T1000 (cell line): ENCODE measurements at regions not wholly inside any gene's neighbourhood (a gene's known extent, or its start where the extent isn't known, plus 50 kb on each side); places are given as distances from the start of the nearest gene placed in this dataset.
"Not testable (repeated sequence)": the region's sequence is repeated elsewhere in the genome, so short reads cannot be mapped to it uniquely, and the experiment has no call there.

ENCODE experiments used
- DNase-seq: peaks from one replicate; lab custom pipeline; 2025; ENCODE audit warnings: mixed read lengths; lab: John Stamatoyannopoulos, UW

DNA sequence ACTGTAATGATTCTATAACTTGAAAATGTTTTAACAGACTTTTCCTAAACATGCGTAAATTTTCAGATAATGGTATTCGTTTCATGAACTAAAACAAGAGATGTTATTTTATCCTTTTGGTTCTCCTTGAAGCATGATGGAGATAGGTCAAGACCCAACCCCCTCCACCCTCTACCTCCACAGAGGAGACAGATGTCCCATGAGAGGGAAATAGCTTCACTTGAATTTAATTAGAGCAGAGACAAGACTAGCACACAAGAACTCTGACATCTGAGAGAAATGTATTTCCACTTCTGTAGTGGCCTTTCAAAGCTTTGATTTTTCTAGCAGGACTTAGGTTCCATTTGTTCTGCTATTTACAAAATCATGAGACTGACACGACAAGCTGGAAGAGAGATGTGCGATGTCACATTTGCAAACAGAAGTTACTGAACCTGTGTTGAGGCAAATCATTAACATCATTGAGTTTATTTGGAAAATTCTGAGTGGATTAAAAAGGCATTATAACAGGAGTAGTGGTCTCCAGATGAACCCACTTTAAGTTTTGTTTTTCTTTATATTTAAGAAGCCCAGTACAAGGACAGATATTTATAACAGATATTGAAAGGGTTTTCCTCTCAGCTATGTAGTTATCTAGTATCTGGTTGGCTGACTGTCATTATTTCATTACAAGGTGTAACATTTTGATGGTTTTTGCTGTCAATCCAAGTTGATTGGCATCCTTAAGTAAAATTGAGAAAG, 276.2 kb downstream of the ASXL3 start:
- DNase-seq, result no peak

DNA sequence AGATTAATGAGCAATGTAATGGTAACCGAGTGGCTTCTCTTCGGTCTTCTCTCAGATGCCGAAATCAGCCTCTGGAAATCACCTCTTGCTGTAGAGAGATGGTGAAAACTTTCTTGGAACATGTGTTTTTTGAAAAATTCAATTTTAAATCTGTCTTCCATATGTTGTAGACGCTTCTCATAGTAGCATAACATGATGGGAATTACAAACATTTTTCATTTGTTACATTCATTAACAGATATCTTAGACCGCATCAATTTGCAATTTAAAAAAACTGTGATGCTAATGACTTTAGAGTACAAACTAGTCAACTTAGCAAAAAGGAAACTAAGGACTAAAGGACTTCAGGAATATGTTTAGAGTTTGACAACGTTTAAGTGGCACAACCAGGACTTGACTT, 275.2 kb downstream of the ASXL3 start:
- no peak for DNase-seq

DNA sequence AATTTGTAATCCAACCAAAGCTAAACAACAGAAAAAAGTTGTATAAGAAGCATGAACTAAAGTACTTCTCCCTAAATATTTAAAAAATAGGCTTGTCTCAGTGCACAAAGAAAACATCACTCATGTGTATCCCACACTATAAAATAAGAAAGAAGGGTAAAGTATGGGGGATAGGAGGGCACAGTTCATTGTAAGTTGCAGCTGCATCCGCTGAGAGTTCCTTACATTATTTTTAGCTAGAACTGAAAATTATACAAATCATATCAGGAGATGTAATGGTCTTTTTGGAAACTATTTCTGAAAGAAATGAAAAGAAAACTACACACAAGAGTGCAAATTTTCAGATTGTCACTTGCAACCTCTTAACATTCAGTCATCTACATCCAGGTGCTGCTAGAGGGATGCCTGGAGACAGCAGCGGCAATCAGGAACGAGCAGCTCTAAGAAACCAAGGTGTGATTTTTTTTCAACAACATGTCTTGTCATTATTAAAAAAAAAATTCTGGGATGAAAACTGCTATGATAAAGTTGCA, 273.6 kb downstream of the ASXL3 start:
- DNase-seq, result no peak

DNA sequence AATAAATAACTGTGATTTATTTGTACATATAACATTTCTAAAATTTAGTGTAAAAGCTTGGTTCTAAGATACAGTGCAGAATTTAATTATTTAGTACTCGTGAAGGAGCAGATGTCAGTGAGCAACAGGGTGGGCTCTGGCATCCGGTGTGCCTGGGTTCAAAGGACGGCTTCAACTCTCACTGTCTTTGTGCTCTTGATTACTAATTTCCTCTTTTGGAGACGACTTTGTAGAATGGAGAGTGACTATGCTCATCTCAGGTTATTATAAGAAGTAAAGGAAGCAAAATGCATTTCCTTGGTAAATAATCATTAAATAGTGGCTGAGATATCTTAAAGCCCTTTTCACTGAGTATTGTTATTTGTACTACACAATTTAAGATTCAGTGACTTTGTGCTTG, 271.7 kb downstream of the ASXL3 start:
- DNase-seq, result no peak

DNA sequence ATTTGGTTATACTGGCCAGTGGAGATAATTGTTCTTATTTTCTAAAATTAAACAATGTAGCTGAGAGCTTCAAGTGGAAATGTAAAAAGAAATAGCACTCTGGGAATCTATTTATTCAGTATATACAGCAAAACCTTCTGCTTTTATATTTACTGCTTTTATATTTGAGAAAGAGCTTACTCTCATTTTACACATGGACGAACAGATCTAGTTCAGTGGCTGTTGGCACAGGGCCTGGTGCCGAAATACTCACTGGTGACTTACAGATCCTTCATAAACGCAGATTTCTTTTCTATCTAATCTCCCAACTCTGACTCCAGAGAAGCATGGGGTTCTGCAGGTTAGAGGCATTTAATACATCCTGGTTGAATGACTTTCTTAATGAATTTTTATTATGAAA, 266.2 kb downstream of the ASXL3 start:
- DNase-seq, result no peak

DNA sequence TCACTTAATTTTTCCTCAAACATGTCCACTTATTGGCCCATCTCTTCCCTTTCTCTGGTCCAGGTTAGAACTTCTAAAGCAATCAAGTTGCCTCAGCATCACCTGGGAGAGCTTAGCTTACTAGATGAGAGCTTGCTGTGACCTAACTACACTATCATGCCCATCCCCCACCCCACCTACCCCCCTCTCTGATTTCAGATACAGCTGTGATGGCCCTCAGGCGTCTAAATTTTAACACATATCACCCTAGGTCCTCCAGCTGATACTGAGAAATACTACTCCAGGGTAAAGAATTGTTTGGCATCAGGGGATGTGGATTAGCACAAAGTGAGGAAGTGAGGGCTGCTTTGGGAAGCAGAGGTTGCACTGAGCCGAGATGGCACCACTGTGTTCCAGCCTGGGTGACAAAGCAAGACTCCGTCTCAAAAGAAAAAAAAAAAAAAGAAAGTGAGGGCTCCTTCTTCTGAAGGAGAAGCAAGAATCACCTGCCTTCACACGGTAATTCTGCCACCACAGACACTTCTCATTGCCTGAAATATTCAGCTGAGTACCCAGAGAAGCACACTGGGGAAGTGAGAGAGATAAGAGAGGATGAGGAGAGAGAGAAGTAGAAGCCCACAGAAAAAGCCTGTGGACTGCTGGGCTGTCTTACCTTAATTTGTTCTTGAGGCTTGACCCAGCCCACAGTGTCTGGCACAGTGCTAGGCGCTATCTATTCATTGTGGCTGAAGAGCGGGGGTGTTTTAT, 263.4 kb downstream of the ASXL3 start:
- no peak for DNase-seq

DNA sequence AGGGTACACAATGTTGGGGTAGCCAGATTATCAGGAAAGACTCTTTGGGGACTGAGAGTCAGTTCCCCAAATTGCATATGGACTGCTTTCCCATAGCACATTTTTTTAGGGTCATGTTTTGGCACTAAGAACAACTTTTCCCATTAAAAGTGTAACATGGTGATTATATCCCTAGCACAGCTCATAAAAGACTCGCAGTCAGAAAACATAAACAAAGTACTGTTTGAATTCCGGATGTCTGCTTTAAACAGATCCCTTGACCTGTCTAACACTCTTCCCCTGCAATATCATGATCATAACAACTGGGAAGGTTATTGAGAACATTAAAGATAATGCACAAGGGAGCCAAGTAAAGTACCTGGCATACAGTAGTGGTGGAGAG, 262.2 kb downstream of the ASXL3 start:
- DNase-seq, result no peak

DNA sequence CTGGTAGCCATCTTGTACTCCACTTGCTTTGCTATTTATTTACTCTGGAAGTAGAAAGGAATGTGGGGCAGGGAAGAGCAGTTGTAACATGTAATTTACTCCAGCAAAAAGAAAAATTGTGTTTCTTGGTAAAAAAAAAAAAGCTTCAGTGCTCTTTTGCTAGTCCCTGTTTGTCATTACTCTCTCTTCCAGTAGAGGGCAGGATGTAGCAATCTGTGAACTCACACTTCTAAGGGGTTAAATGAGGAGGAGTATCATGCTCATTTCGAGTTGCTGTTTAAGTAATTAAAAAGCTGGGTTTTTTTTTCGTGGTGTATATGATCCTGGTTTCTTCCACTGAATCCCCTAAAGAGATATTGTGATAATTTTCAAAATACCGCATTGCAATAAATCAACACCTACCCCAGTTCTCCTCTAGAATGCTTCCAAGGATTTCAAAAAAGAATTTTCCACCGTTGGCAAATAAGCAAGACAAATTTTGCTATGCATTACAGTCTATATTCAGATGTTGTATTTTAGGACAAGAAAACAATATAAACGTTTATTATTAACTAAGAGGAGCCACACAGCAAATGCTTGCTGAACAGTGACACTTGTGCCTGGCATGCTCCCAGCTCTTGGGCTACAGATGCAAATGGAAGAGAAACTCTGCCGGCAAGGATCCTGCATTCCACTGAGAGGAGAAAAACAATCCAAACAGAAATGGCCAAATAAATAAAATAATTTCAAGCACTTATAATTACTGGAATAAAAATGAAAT, 261.6 kb downstream of the ASXL3 start:
- DNase-seq, result no peak

DNA sequence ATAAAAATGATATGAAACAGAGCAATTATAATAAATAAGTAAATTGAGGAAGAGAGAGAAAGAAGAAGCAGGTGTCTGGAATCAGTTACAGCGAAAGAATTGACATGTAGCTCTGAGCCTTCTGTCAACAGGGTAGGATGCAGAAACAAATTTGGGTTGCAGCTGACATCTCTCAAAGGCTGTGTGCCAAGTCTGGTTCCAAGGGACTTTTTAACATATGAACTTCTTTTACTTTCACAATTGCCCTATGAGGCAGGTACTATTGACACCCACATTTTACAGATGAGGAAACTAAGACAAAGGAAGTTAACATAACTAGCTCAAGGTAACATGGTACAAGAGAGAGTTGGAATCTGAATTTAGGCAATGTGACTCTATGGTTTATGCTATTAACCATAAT, 260.0 kb downstream of the ASXL3 start:
- no peak for DNase-seq

DNA sequence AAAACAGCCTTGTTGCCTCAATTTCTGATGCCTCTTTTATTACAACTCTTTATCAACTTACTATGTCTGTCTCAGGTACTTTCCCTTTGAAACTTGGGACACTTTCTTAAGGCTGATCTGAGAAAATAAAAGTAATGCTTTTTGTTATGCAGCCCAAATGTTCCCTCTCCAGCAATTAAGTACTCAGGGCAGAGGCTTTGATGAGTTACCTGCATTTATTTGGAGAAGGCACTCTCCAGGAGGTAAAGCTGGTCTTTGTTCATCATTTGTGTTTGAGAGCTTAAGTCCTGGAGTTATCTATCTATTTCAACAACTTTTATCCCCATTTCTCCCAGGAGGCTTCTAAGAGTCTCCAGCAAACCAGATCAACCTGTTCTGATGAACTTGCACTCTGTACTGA, 259.2 kb downstream of the ASXL3 start:
- DNase-seq, result no peak

DNA sequence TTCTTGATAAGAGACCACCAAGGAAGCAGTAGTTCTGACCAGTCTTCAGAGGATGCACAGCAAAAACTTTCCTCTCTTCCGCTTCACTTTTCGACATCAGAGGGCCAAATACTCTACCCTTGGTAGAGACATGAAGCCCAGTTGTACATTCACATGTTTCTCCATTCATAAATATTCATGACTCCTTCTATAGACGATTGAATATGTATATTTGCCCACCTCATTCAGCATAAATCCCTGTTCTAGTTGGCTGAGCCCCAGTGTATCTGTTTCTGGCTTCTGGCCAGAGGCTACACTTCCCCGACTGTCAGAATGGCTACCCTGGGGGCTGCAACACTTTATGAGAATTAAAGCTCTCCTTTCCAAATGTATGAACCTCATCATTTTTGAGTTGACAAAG, 258.5 kb downstream of the ASXL3 start:
- no peak for DNase-seq

DNA sequence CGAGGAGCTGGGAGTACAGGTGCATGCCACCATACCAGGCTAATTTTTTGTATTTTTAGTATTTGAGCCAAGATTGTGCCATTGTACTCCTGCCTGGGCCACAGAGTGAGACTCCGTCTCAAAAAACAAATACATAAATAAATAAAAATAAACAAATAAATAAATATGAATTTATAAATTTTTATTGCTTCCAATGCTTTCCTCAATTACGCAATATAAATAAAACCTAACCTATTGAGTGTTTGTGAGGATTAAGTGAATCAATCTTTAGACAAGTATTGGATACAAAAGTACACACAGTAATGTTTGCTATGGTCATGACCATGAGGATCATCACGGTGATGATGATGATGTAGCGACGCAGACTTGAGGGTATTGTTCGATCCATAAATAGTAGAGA, 257.4 kb downstream of the ASXL3 start:
- DNase-seq, result no peak

DNA sequence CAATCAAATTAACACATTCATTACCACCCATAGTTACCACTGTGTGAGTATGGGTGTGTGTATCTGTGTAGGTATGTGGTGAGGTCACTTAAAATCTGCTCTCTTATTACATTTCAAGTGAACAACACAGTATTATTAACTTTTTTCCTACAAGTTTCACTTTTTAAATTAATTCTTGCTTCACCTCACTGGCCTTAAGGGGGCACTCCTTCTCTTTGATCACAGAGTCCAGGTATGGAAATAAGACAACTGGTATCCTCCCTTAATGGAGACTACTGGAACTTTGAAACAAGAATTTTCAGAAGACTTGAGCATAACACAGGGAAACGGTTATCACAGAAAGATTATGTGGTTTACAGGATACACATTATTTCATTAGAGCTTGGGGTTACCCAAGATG, 255.8 kb downstream of the ASXL3 start:
- no peak for DNase-seq

DNA sequence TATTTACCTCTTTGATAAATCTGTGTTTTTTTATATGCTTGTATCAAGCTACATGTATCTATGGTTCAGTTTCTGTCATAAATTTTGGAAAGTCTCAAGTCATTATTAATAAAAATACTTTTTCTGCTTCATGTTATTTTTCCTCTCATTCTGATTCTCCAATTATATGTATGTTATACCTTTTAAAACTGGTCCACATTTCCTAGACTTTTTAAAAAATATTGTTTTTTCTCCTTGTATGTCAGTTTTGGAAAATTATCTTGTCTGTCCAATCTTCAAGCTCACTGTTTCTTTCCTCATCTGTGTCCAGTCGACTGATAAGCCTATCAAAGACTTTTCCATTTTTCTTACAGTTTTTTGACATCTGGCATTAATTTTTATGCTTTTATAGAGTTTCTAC, 253.4 kb downstream of the ASXL3 start:
- DNase-seq, result no peak

DNA sequence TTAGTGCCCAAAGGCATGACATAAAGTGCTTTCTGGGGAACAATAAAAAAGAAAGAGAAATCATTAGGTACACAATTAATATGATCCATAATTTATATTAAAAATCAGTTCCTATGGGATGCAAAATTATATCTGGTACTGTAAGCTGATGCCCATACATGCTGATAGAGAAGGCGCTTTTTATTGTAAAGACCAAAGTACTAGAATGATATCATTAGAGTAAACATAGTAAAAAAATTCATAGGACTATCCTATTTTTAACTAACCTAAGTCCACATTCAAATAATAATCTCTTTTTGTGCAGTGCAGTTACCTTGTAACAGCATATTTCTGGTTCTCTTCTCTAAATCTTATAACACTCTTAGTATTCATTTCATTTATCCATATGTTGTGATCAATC, 252.2 kb downstream of the ASXL3 start:
- DNase-seq, result no peak

DNA sequence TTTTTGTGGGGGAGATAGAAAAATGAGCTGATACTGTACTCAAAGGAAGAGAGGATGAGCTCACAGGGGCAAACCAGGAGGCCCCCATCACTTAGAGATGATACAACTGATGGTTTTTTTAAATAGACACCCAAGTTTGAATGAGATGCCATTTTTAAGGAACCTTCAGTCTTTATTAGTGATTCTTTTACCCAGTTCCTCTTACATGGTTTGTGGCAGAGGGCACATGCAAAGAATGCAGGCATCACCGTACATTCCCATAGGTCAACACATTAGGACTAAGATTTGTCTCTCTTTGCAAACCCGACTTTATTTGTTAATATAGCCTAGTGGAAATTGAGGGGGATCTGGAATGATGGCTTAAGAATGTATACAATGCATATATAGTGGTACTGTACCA, 250.9 kb downstream of the ASXL3 start:
- DNase-seq, result no peak

DNA sequence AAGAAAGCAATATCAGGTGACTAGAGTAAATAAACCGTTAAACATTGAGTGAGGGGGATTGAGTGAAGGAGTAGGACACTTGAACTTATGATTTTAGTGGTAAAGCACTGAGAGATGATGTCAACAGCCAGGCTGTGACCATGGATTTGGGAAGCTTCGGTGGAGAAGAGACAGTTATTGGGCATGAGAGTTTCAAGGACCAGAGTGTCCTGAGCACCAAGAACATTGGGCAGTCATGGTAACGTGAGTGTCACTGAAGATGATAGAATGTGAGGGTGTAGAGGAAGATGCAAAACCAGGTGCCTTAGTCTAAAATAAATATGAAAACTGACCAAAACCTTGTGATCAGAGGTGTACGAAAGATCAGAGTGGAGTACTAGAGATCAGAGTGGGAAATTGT, 248.1 kb downstream of the ASXL3 start:
- no peak for DNase-seq

DNA sequence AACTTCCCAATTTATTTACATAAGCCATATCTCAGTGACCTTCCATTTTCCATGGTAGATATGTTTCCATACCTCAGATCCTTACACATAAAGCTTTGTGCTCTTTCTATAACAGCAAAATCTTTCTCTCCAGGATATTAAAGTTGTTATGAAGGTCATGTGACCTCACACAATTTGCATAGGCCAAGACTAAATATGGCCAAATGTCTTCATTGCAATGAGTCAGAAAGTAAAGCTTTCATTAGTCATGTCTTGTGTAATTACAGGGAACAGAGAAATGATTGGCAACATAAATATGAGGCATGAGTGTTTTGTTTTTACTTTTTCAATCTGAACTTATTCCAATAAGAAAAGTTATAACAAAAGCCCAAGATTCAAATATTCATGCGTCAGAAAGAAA, 243.5 kb downstream of the ASXL3 start:
- DNase-seq, result no peak

DNA sequence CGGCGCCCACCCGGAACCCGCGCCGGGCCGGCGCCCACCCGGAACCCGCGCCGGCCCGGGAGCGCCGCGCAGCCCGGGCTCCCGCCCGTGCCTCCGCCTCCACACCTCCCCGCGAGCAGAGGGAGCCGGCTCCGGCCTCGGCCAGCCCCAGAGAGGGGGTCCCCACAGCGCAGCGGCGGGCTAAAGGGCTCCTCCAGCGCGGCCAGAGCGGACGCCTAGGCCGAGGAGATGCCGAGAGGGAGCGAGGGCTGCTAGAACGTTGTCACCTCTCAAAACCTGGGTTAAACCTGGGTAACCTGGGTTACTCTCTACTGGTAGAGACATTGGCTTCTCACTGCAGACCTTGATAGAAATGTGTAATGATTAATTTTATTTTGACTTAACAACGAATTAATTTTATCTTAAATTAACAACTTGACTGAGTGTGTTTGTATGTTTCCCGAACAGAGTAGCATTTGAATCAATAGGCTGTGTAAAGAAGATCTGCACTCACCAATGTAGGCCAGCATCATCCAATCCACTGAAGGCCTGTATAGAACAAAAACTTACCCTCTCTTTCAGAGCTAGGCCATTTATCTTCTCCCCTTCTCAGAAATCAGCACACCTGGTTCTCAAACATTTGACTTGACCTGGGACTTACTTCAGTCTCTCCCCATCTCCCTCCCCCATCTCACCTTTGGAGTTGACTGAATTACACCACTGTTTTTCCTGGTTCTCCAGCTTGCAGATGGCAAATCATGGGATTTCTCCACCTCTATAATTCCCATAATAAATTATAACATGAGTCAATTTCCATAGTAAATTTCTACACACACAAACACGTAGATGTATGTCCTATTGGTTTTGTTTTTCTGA, 242.7 kb downstream of the ASXL3 start:
- DNase-seq, result no peak

DNA sequence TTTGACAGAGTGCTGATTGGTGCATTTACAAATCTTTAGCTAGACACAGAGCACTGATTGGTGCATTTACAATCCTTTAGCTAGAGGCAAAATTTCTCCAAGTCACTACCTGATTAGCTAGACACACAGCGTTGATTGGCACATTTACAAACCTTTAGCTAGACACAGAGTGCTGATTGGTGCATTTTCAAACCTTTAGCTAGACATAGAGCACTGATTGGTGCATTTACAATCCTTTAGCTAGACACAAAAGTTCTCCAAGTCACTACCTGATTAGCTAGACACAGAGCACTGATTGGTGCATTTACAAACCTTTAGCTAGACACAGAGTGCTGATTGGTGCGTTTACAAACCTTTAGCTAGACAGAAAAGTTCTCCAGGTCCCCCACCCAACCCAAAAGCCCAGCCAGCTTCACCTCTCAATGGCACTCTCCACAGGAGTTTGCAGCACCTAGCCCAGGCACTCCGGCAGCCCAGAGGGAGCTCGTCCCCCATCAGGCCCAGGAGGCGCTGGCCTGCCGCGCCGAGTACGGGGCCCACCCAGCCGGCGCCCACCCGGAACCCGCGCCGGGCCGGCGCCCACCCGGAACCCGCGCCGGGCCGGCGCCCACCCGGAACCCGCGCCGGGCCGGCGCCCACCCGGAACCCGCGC, 241.8 kb downstream of the ASXL3 start:
- not testable (repeated sequence) for DNase-seq

DNA sequence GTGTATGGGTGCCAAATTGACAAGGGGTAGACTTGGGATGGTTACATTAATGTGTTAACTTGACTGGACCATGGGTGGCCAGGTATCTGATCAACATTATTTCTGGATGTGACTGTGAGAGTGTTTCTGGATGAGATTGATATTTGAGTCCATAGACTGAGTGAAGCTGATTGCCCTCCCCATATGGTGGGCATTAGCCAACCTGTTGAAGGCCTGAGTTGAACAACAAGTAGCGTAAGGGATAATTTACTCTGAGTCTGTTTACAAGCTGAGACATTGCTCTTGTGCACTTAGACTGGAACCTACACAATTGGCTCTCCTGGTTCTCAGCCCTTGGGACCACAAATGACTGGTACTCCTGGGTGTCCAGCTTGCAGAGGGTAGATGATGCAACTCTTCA, 240.1 kb downstream of the ASXL3 start:
- no peak for DNase-seq
